H1 (cell line): ENCODE measurements at regions not wholly inside any gene's neighbourhood (a gene's known extent, or its start where the extent isn't known, plus 50 kb on each side); places are given as distances from the start of the nearest gene placed in this dataset.

Experiments
- CTCF ChIA-PET: fragments of 300-600 bp; sonication (Branson Sonifier 250); formaldehyde crosslinking; loops from one replicate; lab custom pipeline; 2021; ENCODE audit not compliant: partially characterized antibody; lab: Charles Lee
- POLR2A ChIA-PET: fragments of 300-600 bp; sonication (Branson Sonifier 250); formaldehyde crosslinking; loops from one replicate; lab custom pipeline; 2021; ENCODE audit warnings: inconsistent platforms; ENCODE audit not compliant: partially characterized antibody; lab: Charles Lee
- DNase-seq, 2 experiments: peaks; one replicate each; pipeline versions ENCODE4 v3.0.0 to v3.0.0-alpha.2; 2010 to 2022; ENCODE audit warnings: low spot score in 2 of 2, low read depth in 1 of 2, mixed read lengths in 1 of 2
- FAIRE-seq: peaks from 2 replicates; lab custom pipeline; 2011; peaks lifted over from hg19 to GRCh38; lab: Jason Lieb, UNC
- H2AFZ ChIP-seq: 2 replicates; pipeline ENCODE4 v1.8.1; 2012; ENCODE audit warnings: low read length, inconsistent platforms
- H2AK5ac ChIP-seq: 2 replicates; pipeline ENCODE4 v1.6.1; 2013; ENCODE audit warnings: low read depth, low read length
- H2BK120ac ChIP-seq: replicated peaks from 2 replicates; pipeline ENCODE3; 2013; ENCODE audit warnings: low read depth, low read length, inconsistent platforms
- H2BK12ac ChIP-seq: 2 replicates; pipeline ENCODE4 v1.6.1; 2013; ENCODE audit warnings: low read depth, low read length
- H2BK15ac ChIP-seq: 2 replicates; pipeline ENCODE4 v1.6.1; 2013; ENCODE audit warnings: low read length
- H2BK20ac ChIP-seq: 2 replicates; pipeline ENCODE4 v1.6.1; 2013; ENCODE audit warnings: low read length
- H2BK5ac ChIP-seq: 2 replicates; pipeline ENCODE4 v1.6.1; 2013; ENCODE audit warnings: low read depth, low read length
- H3K14ac ChIP-seq: 2 replicates; pipeline ENCODE4 v1.6.1; 2013; ENCODE audit warnings: inconsistent platforms; ENCODE audit not compliant: insufficient read length
- H3K18ac ChIP-seq: 2 replicates; pipeline ENCODE4 v1.6.1; 2013; ENCODE audit warnings: low read length; ENCODE audit errors: extremely low read depth
- H3K23ac ChIP-seq: 2 replicates; pipeline ENCODE4 v1.6.1; 2013; ENCODE audit warnings: inconsistent platforms; ENCODE audit not compliant: insufficient read length
- H3K23me2 ChIP-seq: 2 replicates; pipeline ENCODE4 v1.6.1; 2013; ENCODE audit warnings: low read depth, low read length
- H3K27ac ChIP-seq: 2 replicates; pipeline ENCODE4 v1.6.1; 2011; ENCODE audit warnings: low read depth, low read length, inconsistent platforms
- H3K27me3 ChIP-seq, 4 experiments: replicated peaks in 1 of 4; 1 replicate in 1 of 4; 2 replicates in 3 of 4; pipeline versions ENCODE4 v1.6.1 to v1.8.1; 2011 to 2013; ENCODE audit warnings: low read length in 3 of 4, mild to moderate bottlenecking in 3 of 4, inconsistent platforms in 2 of 4, mixed read lengths in 2 of 4, moderate library complexity in 1 of 4; ENCODE audit not compliant: control insufficient read depth in 3 of 4, insufficient read depth in 3 of 4; ENCODE audit errors: extremely low read depth in 1 of 4
- H3K36me3 ChIP-seq, 4 experiments: 2 replicates each; pipeline versions ENCODE4 v1.6.1 to v1.8.1; 2011 to 2013; ENCODE audit warnings: mild to moderate bottlenecking in 4 of 4, low read length in 3 of 4, moderate library complexity in 2 of 4, control low read depth in 1 of 4, inconsistent platforms in 1 of 4; ENCODE audit not compliant: insufficient read depth in 4 of 4, control insufficient read depth in 2 of 4
- H3K4ac ChIP-seq: replicated peaks from 2 replicates; pipeline ENCODE3; 2013; ENCODE audit warnings: low read length, low read depth, mixed read lengths, inconsistent platforms; ENCODE audit not compliant: insufficient read length
- H3K4me1 ChIP-seq, 4 experiments: replicated peaks in 1 of 4; 1 replicate in 1 of 4; 2 replicates in 3 of 4; pipeline versions ENCODE4 v1.6.1 to v1.8.1; 2011 to 2013; ENCODE audit warnings: low read length in 3 of 4, inconsistent platforms in 2 of 4, mixed read lengths in 1 of 4; ENCODE audit not compliant: insufficient read depth in 4 of 4, control insufficient read depth in 3 of 4
- H3K4me2 ChIP-seq, 2 experiments: 2 replicates each; pipeline versions ENCODE4 v1.6.1 to v1.8.1; 2011 to 2013; ENCODE audit warnings: low read depth in 2 of 2, low read length in 2 of 2, control low read depth in 1 of 2, inconsistent platforms in 1 of 2, mild to moderate bottlenecking in 1 of 2; ENCODE audit not compliant: insufficient read depth in 1 of 2
- H3K4me3 ChIP-seq, 4 experiments: fragments of 200-600, 300-600 bp in 1 of 4; sonication (generic), shearing (Covaris generic), sonication (Bioruptor Twin) in 1 of 4; 2 replicates each; pipeline versions ENCODE4 v1.5.1 to v1.8.1; 2011 to 2016; ENCODE audit warnings: low read length in 4 of 4, low read depth in 3 of 4, control low read depth in 2 of 4, inconsistent platforms in 2 of 4, mild to moderate bottlenecking in 2 of 4, mixed read lengths in 1 of 4, moderate library complexity in 1 of 4; ENCODE audit not compliant: insufficient read depth in 2 of 4; ENCODE audit errors: extremely low read depth in 1 of 4
- H3K56ac ChIP-seq: replicated peaks from 2 replicates; pipeline ENCODE3; 2013; ENCODE audit warnings: low read depth, mild to moderate bottlenecking, mixed read lengths, low read length, inconsistent platforms; ENCODE audit not compliant: insufficient read length
- H3K79me1 ChIP-seq: 2 replicates; pipeline ENCODE4 v1.6.1; 2013; ENCODE audit warnings: low read depth, low read length, control low read depth
- H3K79me2 ChIP-seq, 2 experiments: 2 replicates each; pipeline versions ENCODE4 v1.6.1 to v1.8.1; 2012 to 2013; ENCODE audit warnings: low read length in 2 of 2, mild to moderate bottlenecking in 2 of 2, inconsistent platforms in 1 of 2; ENCODE audit not compliant: insufficient read depth in 2 of 2, control insufficient read depth in 1 of 2
- H3K9ac ChIP-seq, 4 experiments: replicated peaks in 1 of 4; 1 replicate in 1 of 4; 2 replicates in 3 of 4; pipeline versions ENCODE4 v1.6.1 to v1.8.1; 2011 to 2013; ENCODE audit warnings: low read depth in 3 of 4, low read length in 3 of 4, control low read depth in 2 of 4, mild to moderate bottlenecking in 2 of 4, moderate library complexity in 2 of 4, inconsistent platforms in 1 of 4; ENCODE audit errors: extremely low read depth in 1 of 4
- H3K9me3 ChIP-seq, 2 experiments: 2 replicates each; pipeline versions ENCODE4 v1.6.1 to v1.8.1; 2012 to 2013; ENCODE audit warnings: mild to moderate bottlenecking in 2 of 2, moderate library complexity in 2 of 2, control low read depth in 1 of 2, inconsistent platforms in 1 of 2, low read depth in 1 of 2, low read length in 1 of 2, mixed read lengths in 1 of 2; ENCODE audit not compliant: insufficient read depth in 2 of 2
- H4K20me1 ChIP-seq, 2 experiments: replicated peaks in 1 of 2; 2 replicates each; pipeline versions ENCODE3 to v1.8.1; 2011 to 2013; ENCODE audit warnings: inconsistent platforms in 2 of 2, low read length in 2 of 2, mild to moderate bottlenecking in 1 of 2; ENCODE audit not compliant: insufficient read depth in 2 of 2, control insufficient read depth in 1 of 2
- H4K5ac ChIP-seq: 2 replicates; pipeline ENCODE4 v1.6.1; 2013; ENCODE audit warnings: low read length, low read depth, mixed read lengths, inconsistent platforms; ENCODE audit not compliant: insufficient read length
- H4K8ac ChIP-seq: 2 replicates; pipeline ENCODE4 v1.8.0; 2013; ENCODE audit warnings: mild to moderate bottlenecking, moderate library complexity, low read length, inconsistent platforms; ENCODE audit not compliant: insufficient read depth; ENCODE audit errors: extremely low read depth
- H4K91ac ChIP-seq: replicated peaks from 2 replicates; pipeline ENCODE3; 2013; ENCODE audit warnings: low read length, mixed read lengths, inconsistent platforms; ENCODE audit not compliant: insufficient read length
- CBX8 ChIP-seq: fragments of 300-800, 300-1000 bp; sonication (generic); IDR thresholded peaks from 2 replicates; pipeline ENCODE4 v1.7.1; 2016; ENCODE audit warnings: low read depth, low read length, borderline replicate concordance
- CHD1 ChIP-seq: IDR thresholded peaks from 2 replicates; pipeline ENCODE4 v1.6.1; 2012; ENCODE audit warnings: low read depth, low read length, improper control_type of control experiment
- GABPA ChIP-seq: IDR thresholded peaks from 2 replicates; pipeline ENCODE4 v1.6.1; 2011; ENCODE audit warnings: mild to moderate bottlenecking, low read length, moderate library complexity, borderline replicate concordance; ENCODE audit not compliant: insufficient read depth
- HDAC2 ChIP-seq, 2 experiments: fragments of 300-600 bp in 1 of 2; sonication (generic) in 1 of 2; IDR thresholded peaks; 2 replicates each; pipeline ENCODE4 v1.6.1; 2011 to 2012; ENCODE audit warnings: low read depth in 2 of 2, low read length in 2 of 2, mild to moderate bottlenecking in 2 of 2, moderate library complexity in 2 of 2, borderline replicate concordance in 1 of 2, inconsistent platforms in 1 of 2
- KDM5A ChIP-seq: fragments of 200-600 bp; IDR thresholded peaks from 2 replicates; pipeline ENCODE4 v1.7.1; 2012; ENCODE audit warnings: mild to moderate bottlenecking, low read length, inconsistent platforms, mixed read lengths
- RBBP5 ChIP-seq: IDR thresholded peaks from 2 replicates; pipeline ENCODE4 v1.7.1; 2012; ENCODE audit warnings: low read depth, mild to moderate bottlenecking, inconsistent platforms, low read length, moderate library complexity, borderline replicate concordance
- RNF2 ChIP-seq: fragments of 200-900, 300-1000 bp; sonication (generic); IDR thresholded peaks from 2 replicates; pipeline ENCODE4 v1.7.1; 2016; ENCODE audit warnings: borderline replicate concordance, low read depth, mild to moderate bottlenecking, antibody characterized with exemption, low read length; ENCODE audit not compliant: poor library complexity, severe bottlenecking; ENCODE audit errors: missing control alignments
- SP2 ChIP-seq: IDR thresholded peaks from 2 replicates; pipeline ENCODE4 v1.6.1; 2012; ENCODE audit warnings: mild to moderate bottlenecking, low read length, inconsistent platforms
- TBP ChIP-seq: IDR thresholded peaks from 2 replicates; pipeline ENCODE4 v1.6.1; 2011; ENCODE audit warnings: low read depth, low read length, improper control_type of control experiment
- TEAD4 ChIP-seq: IDR thresholded peaks from 2 replicates; pipeline ENCODE4 v1.6.1; 2012; ENCODE audit warnings: low read depth, low read length, inconsistent platforms, mixed read lengths
- YY1 ChIP-seq: IDR thresholded peaks from 2 replicates; pipeline ENCODE4 v1.6.1; 2011; ENCODE audit warnings: low read depth, mild to moderate bottlenecking, low read length
- WGBS, 2 experiments: shearing (Covaris generic) in 1 of 2; methylation state at CpG; one replicate each; pipeline versions ENCODE4 v1.1.6 to v1.1.7; 2013 to 2015; ENCODE audit warnings: low lambda C conversion rate in 2 of 2, mixed read lengths in 2 of 2, inconsistent platforms in 1 of 2, low coverage in 1 of 2, missing lambda C conversion rate in 1 of 2; ENCODE audit not compliant: insufficient replicate concordance in 2 of 2, insufficient coverage in 1 of 2, insufficient read length in 1 of 2; ENCODE audit errors: extremely low coverage in 1 of 2, missing lambda C conversion rate in 1 of 2; 5-methylcytosine and 5-hydroxymethylcytosine counted together
- TF ChIP-seq, protein P1 (sequence below): IDR thresholded peaks from 2 replicates; pipeline ENCODE4 v1.6.1; 2011; ENCODE audit warnings: low read length, improper control_type of control experiment
- TF ChIP-seq, protein P2 (sequence below): IDR thresholded peaks from 2 replicates; pipeline ENCODE4 v1.6.1; 2011; ENCODE audit warnings: low read depth, mild to moderate bottlenecking, low read length; ENCODE audit not compliant: insufficient read depth

DNA sequence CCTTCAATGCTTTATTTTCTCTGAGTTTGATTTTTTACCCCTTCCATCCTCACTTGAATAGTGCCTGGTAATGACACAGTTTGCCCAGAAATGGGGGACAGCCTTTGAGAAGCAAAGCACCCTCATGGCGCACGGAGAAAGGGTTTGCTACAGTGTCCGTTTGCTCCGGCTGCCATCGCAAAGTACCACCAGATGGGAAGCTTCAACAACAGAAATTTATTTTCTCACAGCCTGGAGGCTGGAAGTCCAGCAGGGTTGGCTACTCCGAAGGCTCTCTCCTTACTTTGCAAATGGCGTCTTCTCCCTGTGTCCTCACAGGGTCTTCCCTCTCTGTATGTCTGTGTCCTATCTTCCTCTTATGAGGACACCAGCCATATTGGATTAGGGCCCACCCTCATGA, 327.7 kb upstream of the KAZN start:
- ChIA-PET CTCF (interaction anchor here (0.7 to 1.6 kb wide), 2 partner anchors 10 to 157 kb away, joined by 3 to 5 read pairs; no protein-coding TSS in a partner anchor), POLR2A (no interaction called here)
- Histone ChIP-seq H3K79me1 (no peaks in the 10 kb centered on the region), H3K4me1 (no peaks in the 10 kb centered on the region), H3K27me3 (no peaks in the 10 kb centered on the region), H3K79me2 (no peaks in the 10 kb centered on the region), H3K23me2 (no peaks in the 10 kb centered on the region), H3K14ac (no peak overlapping the region), H3K27ac (no peak overlapping the region), H3K9me3 (no peaks in the 10 kb centered on the region), H2BK20ac (no peak overlapping the region), H3K4me3 (no peak overlapping the region), H4K91ac (no peak overlapping the region), H2AK5ac (no peak overlapping the region), H3K56ac (no peak overlapping the region), H2BK120ac (no peak overlapping the region), H3K36me3 (no peaks in the 10 kb centered on the region), H4K5ac (no peak overlapping the region), H3K18ac (no peak overlapping the region), H3K23ac (no peak overlapping the region), H2BK15ac (no peak overlapping the region), H3K4ac (no peak overlapping the region), H3K4me2 (no peak overlapping the region), H3K9ac (no peak overlapping the region), H2BK5ac (no peak overlapping the region), H4K20me1 (no peaks in the 10 kb centered on the region), H2AFZ (no peak overlapping the region), H4K8ac (no peak overlapping the region), H2BK12ac (no peak overlapping the region)
- DNase-seq, result no peak
- WGBS, 2 experiments, result 91% methylated on average over 7 of the region's 7 CpGs; no CpG with 5 or more reads in 1 of the 2 experiments
- FAIRE-seq, result no peak
- TF ChIP-seq RNF2 (no peak), GABPA (no peak), HDAC2 (IDR thresholded peaks at IDR 0.05; ENCODE audit: borderline replicate concordance in 1 of 2, low read depth in 2 of 2, low read length in 2 of 2) (no peak), CHD1 (no peak), CBX8 (no peak), YY1 (no peak), KDM5A (no peak), RBBP5 (no peak), TBP (no peak), TEAD4 (no peak), SP2 (no peak)
- TF ChIP-seq, protein P1, sequence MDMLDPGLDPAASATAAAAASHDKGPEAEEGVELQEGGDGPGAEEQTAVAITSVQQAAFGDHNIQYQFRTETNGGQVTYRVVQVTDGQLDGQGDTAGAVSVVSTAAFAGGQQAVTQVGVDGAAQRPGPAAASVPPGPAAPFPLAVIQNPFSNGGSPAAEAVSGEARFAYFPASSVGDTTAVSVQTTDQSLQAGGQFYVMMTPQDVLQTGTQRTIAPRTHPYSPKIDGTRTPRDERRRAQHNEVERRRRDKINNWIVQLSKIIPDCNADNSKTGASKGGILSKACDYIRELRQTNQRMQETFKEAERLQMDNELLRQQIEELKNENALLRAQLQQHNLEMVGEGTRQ, result no peak
- TF ChIP-seq, protein P2, sequence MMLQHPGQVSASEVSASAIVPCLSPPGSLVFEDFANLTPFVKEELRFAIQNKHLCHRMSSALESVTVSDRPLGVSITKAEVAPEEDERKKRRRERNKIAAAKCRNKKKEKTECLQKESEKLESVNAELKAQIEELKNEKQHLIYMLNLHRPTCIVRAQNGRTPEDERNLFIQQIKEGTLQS, result no peak
